ENCODE measurements at regions not wholly inside any gene's neighbourhood (a gene's known extent, or its start where the extent isn't known, plus 50 kb on each side); places are given as distances from the start of the nearest gene placed in this dataset.

DNA sequence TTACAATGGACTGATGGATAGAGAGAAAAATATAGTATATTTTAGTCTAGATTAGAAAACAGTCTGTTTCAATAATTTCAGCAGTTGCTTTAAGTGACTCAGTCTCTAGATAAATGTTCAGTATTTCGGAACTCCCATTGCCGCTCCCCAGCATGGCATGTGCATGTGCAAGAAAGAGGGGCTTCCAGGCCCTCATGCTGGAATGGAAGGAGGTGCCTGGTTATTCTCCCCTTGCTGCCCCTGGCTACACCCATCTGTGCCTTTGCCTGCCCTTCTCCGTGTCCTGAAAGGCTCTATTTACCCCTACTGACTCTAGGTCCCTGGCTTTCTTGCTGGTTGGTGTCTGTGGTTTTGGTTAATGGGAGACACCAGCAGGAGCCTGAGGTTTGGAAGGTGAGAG is 115.7 kb upstream of the IFNGR1 start:
- Histone ChIP-seq H3K4me3 (ENCODE audit: low read length in 2 of 2) (no peak overlapping the region), H3K27me3 (ENCODE audit: control insufficient read depth in 1 of 2, insufficient read depth in 2 of 2, low read length in 1 of 2) (peaks cover 0 to 2% of the 10 kb centered on the region in 2 donors), H3K36me3 (ENCODE audit: control insufficient read depth in 1 of 2, insufficient read depth in 2 of 2, low read length in 1 of 2) (no peaks in the 10 kb centered on the region), H3K9me3 (ENCODE audit: control insufficient read depth, low read length) (no peaks in the 10 kb centered on the region), H3K27ac (ENCODE audit: low read depth in 1 of 2, low read length in 2 of 2) (no peak overlapping the region), H3K4me1 (ENCODE audit: control insufficient read depth in 1 of 2, insufficient read depth in 2 of 2, low read length in 2 of 2) (no peaks in the 10 kb centered on the region)
- DNase-seq (no peak), ATAC-seq (ENCODE audit: low FRiP score) (no peak)
- intact Hi-C loops (cut with DNase I): no loop called here
- 87 to 92% methylated on average over 3 of the region's 3 CpGs for WGBS, 2 donors

DNA sequence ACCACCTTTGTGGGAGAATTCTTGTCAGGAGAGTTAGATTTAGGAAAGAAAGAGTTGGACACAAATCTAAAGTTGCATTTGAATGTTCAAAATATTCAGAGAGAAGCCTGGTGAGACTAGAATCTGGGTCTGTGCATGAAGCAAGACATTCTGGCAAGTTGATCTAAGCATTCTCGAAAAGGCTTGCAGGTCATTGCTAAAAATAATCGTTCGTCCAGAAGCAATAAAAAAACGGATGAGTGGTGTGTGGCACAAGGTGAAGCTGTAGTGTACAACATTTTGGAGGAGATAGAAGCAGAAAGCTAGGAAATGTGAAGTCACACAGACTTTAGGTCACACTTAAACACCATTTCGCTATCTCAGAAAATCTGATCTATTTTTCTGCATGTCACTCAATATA is 114.9 kb upstream of the IFNGR1 start:
- Histone ChIP-seq H3K27me3 (ENCODE audit: control insufficient read depth in 1 of 2, insufficient read depth in 2 of 2, low read length in 1 of 2) (peaks cover 0 to 2% of the 10 kb centered on the region in 2 donors), H3K4me3 (ENCODE audit: low read length in 2 of 2) (no peak overlapping the region), H3K4me1 (ENCODE audit: control insufficient read depth in 1 of 2, insufficient read depth in 2 of 2, low read length in 2 of 2) (no peaks in the 10 kb centered on the region), H3K9me3 (ENCODE audit: control insufficient read depth, low read length) (no peaks in the 10 kb centered on the region), H3K36me3 (ENCODE audit: control insufficient read depth in 1 of 2, insufficient read depth in 2 of 2, low read length in 1 of 2) (no peaks in the 10 kb centered on the region), H3K27ac (ENCODE audit: low read depth in 1 of 2, low read length in 2 of 2) (no peak overlapping the region)
- WGBS, 2 donors: 35 to 40% methylated on average over 5 of the region's 5 CpGs
- no peak for DNase-seq
- intact Hi-C loops (cut with DNase I): no loop called here
- ATAC-seq (ENCODE audit: low FRiP score): no peak

DNA sequence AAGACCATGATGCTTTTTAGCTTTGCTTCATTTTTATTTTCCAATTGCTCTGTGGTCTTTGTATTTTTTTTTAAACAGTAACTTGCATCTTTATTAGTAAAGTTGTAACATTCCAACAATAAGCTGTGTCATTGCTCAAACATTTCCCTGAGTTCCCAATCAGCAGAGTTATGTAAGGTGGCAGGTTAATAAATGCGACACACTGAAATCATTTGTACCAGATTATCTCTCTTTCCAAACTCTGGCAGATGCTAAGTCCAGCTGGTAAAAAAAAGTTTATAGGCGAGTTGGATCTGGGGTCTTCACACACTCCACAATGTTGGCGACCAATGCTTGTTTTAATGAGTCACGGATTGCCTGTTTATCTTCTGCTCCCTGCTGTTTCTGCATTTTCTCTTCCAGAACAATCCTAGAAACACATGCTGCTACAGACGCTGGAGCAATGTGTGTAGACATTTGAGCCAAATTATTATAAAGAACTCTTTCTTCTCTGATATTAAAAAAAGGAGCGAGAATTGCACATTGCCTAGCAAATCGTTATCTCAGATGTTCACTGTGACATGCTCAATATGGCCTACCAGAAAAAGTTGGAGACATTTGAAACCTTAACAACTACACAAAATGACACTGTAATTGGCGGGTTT is 113.6 kb upstream of the IFNGR1 start:
- Histone ChIP-seq H3K4me1 (ENCODE audit: control insufficient read depth in 1 of 2, insufficient read depth in 2 of 2, low read length in 2 of 2) (no peaks in the 10 kb centered on the region), H3K27me3 (ENCODE audit: control insufficient read depth in 1 of 2, insufficient read depth in 2 of 2, low read length in 1 of 2) (peaks cover 0 to 2% of the 10 kb centered on the region in 2 donors), H3K27ac (ENCODE audit: low read depth in 1 of 2, low read length in 2 of 2) (no peak overlapping the region), H3K4me3 (ENCODE audit: low read length in 2 of 2) (no peak overlapping the region), H3K9me3 (ENCODE audit: control insufficient read depth, low read length) (peaks cover 2% of the 10 kb centered on the region), H3K36me3 (ENCODE audit: control insufficient read depth in 1 of 2, insufficient read depth in 2 of 2, low read length in 1 of 2) (no peaks in the 10 kb centered on the region)
- intact Hi-C loops (cut with DNase I): no loop called here
- DNase-seq (no peak), ATAC-seq (ENCODE audit: low FRiP score) (peak; percentile 19)
- 46 to 50% methylated on average over 8 of the region's 8 CpGs for WGBS, 2 donors

DNA sequence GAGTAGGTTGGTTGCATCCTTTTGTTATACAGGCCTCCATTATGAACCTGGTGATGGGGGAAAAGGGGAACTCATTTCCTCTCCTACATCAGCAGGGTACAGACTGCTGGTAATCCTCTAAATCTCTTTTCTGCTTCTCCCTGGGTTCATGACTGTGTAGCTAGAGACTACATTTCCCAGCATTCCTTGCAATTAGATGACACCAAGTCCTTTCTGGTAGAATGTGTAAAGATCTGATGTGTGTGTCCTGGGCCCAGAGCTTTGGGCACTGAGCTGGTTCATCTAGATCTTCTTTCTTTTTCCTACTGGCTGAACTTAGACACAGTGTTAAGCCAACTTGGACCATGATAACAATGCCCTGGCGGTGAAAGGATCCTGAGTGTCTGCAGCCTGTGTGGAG is 104.7 kb upstream of the IFNGR1 start:
- peaks cover 2% of the 10 kb centered on the region for H3K9me3 ChIP-seq (ENCODE audit: control insufficient read depth, low read length)

DNA sequence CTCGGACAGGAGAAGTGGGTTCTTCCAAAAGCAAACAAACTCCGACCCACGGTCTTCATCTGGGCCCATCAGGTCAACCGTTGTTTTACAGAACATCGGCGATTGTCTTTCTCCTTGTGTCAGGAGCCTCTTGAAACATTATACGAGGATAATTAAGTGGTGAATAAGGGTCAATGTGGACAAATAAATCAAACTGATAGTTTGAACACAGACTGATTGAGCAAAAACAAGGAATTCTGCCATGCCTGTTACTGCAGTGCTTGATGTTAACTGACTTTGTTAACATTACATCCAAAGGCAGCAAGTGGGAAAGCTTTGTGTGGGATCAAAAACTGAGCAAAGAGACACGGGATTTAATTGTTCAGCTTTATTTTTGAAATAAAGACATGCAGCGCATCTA is 101.1 kb upstream of the IFNGR1 start:
- 49 to 65% methylated on average over 9 of the region's 9 CpGs for WGBS, 2 donors
- Histone ChIP-seq H3K27me3 (ENCODE audit: control insufficient read depth in 1 of 2, insufficient read depth in 2 of 2, low read length in 1 of 2) (no peaks in the 10 kb centered on the region), H3K4me3 (ENCODE audit: low read length in 2 of 2) (no peak overlapping the region), H3K4me1 (ENCODE audit: control insufficient read depth in 1 of 2, insufficient read depth in 2 of 2, low read length in 2 of 2) (no peaks in the 10 kb centered on the region), H3K9me3 (ENCODE audit: control insufficient read depth, low read length) (no peaks in the 10 kb centered on the region), H3K36me3 (ENCODE audit: control insufficient read depth in 1 of 2, insufficient read depth in 2 of 2, low read length in 1 of 2) (no peaks in the 10 kb centered on the region), H3K27ac (ENCODE audit: low read depth in 1 of 2, low read length in 2 of 2) (no peak overlapping the region)
- ATAC-seq (ENCODE audit: low FRiP score) (no peak), DNase-seq (no peak)
- intact Hi-C loops (cut with DNase I): no loop called here

More for the DNA sequence above, 104.7 kb upstream of the IFNGR1 start:
- Histone ChIP-seq H3K27ac (ENCODE audit: low read depth in 1 of 2, low read length in 2 of 2) (no peak overlapping the region), H3K36me3 (ENCODE audit: control insufficient read depth in 1 of 2, insufficient read depth in 2 of 2, low read length in 1 of 2) (no peaks in the 10 kb centered on the region), H3K27me3 (ENCODE audit: control insufficient read depth in 1 of 2, insufficient read depth in 2 of 2, low read length in 1 of 2) (no peaks in the 10 kb centered on the region), H3K4me1 (ENCODE audit: control insufficient read depth in 1 of 2, insufficient read depth in 2 of 2, low read length in 2 of 2) (no peaks in the 10 kb centered on the region), H3K4me3 (ENCODE audit: low read length in 2 of 2) (no peak overlapping the region)
- WGBS, 2 donors: 98 to 100% methylated on average over 1 of the region's 1 CpG
- no peak for DNase-seq
- no peak for ATAC-seq (ENCODE audit: low FRiP score)
- intact Hi-C loops (cut with DNase I): no loop called here

DNA sequence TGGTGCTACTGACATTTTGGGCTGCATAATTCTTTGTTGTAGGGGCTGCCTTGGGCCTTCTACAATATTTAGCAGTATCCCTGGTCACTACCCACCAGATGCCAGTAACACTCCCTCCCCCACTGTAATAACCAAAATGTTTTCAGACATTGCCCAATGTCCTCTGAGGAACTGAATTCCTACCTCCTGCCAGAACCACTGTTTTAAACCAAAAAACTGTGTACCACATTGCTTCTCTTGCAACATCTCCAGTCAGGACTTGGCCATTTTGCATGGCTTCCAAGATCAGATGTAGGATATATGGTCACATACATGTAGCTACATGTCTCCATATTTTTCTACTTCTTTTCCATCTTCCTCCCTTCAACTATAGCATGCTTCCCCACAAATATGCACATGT is 97.4 kb upstream of the IFNGR1 start:
- DNase-seq: no peak
- Histone ChIP-seq H3K27ac (ENCODE audit: low read depth in 1 of 2, low read length in 2 of 2) (no peak overlapping the region), H3K4me1 (ENCODE audit: control insufficient read depth in 1 of 2, insufficient read depth in 2 of 2, low read length in 2 of 2) (no peaks in the 10 kb centered on the region), H3K36me3 (ENCODE audit: control insufficient read depth in 1 of 2, insufficient read depth in 2 of 2, low read length in 1 of 2) (no peaks in the 10 kb centered on the region), H3K4me3 (ENCODE audit: low read length in 2 of 2) (no peak overlapping the region), H3K9me3 (ENCODE audit: control insufficient read depth, low read length) (no peaks in the 10 kb centered on the region), H3K27me3 (ENCODE audit: control insufficient read depth in 1 of 2, insufficient read depth in 2 of 2, low read length in 1 of 2) (no peaks in the 10 kb centered on the region)
- intact Hi-C loops (cut with DNase I): loop anchor here (5.0 kb wide), 2 partner anchors 44 to 224 kb away; no protein-coding TSS in a partner anchor
- ATAC-seq (ENCODE audit: low FRiP score): no peak

DNA sequence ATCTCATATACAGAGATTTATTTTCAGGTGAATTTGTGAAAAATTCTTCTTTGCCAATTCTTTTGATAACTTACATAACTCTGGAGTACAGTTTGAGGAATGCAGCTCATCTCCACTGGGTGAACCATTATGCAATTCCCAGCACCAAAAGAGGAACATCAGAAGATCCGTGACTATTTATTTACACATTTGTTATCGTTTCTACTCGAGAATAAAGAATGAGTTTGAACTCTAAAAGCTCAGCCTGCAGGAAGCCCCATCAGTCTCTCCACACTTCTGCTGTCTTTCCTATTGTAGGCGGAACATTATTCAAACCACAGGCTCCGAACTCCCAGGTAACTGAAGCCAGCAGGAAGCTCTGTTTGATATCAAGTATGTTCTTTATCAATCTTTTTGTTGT is 95.9 kb upstream of the IFNGR1 start:
- intact Hi-C loops (cut with DNase I): loop anchor here (5.0 kb wide), 2 partner anchors 43 to 223 kb away; no protein-coding TSS in a partner anchor
- Histone ChIP-seq H3K27ac (ENCODE audit: low read depth in 1 of 2, low read length in 2 of 2) (no peak overlapping the region), H3K27me3 (ENCODE audit: control insufficient read depth in 1 of 2, insufficient read depth in 2 of 2, low read length in 1 of 2) (no peaks in the 10 kb centered on the region), H3K9me3 (ENCODE audit: control insufficient read depth, low read length) (no peaks in the 10 kb centered on the region), H3K36me3 (ENCODE audit: control insufficient read depth in 1 of 2, insufficient read depth in 2 of 2, low read length in 1 of 2) (no peaks in the 10 kb centered on the region), H3K4me1 (ENCODE audit: control insufficient read depth in 1 of 2, insufficient read depth in 2 of 2, low read length in 2 of 2) (no peaks in the 10 kb centered on the region), H3K4me3 (ENCODE audit: low read length in 2 of 2) (no peak overlapping the region)
- 30 to 36% methylated on average over 5 of the region's 5 CpGs for WGBS, 2 donors
- ATAC-seq (ENCODE audit: low FRiP score) (no peak), DNase-seq (no peak)

DNA sequence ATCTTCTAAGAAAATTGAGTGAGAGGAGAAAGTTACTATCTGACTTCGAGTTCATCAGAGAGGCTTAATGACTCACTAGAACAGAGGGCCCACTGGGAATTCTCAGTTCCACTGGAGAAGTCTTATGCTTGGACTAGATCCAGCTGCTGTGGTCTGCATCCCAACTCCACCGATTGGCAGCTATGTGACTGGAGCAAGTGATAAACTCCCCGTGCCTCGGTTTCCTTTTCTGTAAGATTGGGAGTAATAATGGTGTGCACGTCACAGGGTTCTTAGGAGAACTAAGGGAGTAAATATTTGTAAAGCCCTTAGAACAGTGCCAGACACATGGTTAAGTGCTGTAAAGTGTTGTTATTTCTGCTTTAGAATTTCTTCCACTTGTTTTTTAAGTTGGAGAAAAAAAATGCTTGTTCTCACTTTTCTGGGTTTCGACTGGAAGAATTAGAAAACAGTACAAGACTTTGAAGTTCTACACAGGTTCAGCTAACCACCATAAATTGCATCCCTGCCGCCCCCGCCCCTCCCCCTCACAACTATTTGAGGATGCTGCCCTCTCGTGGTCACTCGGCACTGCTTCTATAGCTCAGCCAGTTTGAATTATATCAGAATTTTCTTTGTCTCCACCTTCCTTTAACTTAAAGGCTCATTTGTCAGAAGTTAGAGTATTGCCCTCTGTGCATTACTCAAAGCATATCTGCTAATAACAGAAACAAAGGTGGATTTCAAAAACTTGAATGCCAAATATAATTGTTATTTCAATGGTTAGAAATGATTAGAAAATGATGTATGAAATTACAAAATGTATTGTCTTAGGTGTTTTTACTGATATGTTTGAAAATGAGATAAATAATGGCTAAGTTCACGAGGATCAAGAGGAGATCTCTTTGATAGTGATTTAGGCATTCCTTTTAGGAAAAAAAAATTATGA is 95.0 kb upstream of the IFNGR1 start:
- DNase-seq: peak; percentile 79 to 89
- Histone ChIP-seq H3K4me3 (ENCODE audit: low read length in 2 of 2) (no peak overlapping the region), H3K27me3 (ENCODE audit: control insufficient read depth in 1 of 2, insufficient read depth in 2 of 2, low read length in 1 of 2) (no peaks in the 10 kb centered on the region), H3K9me3 (ENCODE audit: control insufficient read depth, low read length) (no peaks in the 10 kb centered on the region), H3K4me1 (ENCODE audit: control insufficient read depth in 1 of 2, insufficient read depth in 2 of 2, low read length in 2 of 2) (no peaks in the 10 kb centered on the region), H3K36me3 (ENCODE audit: control insufficient read depth in 1 of 2, insufficient read depth in 2 of 2, low read length in 1 of 2) (no peaks in the 10 kb centered on the region), H3K27ac (ENCODE audit: low read depth in 1 of 2, low read length in 2 of 2) (no peak overlapping the region)
- peak; percentile 94 for ATAC-seq (ENCODE audit: low FRiP score)
- intact Hi-C loops (cut with DNase I): loop anchor here (5.0 kb wide), 2 partner anchors 42 to 217 kb away; no protein-coding TSS in a partner anchor
- 2 to 3% methylated on average over 11 of the region's 11 CpGs for WGBS, 2 donors

All from aorta (tissue), 5 donors.